NCI-H1930 (cell line): ENCODE measurements at regions not wholly inside any gene's neighbourhood (a gene's known extent, or its start where the extent isn't known, plus 50 kb on each side); places are given as distances from the start of the nearest gene placed in this dataset.
A peak's percentile ranks its signal among the peaks of the same experiment; 100 is the strongest.

Experiments used
- DNase-seq, 2 experiments: peaks; one replicate each; lab custom pipeline; 2025; lab: John Stamatoyannopoulos, UW

GRCh38 chr3:130260918-130261317, 84.6 kb upstream of the COL6A5 start:
- DNase-seq = no peak

- DNase-seq = no peak
These were observed 81.8 kb upstream of the COL6A5 start for GRCh38 chr3:130263708-130264107.

GRCh38 chr3:130266817-130267216, 78.7 kb upstream of the COL6A5 start:
- no peak for DNase-seq

GRCh38 chr3:130276203-130276803, 69.2 kb upstream of the COL6A5 start:
- peak in 1 of 2 experiments; percentile 37 for DNase-seq

GRCh38 chr3:130288670-130289069, 56.8 kb upstream of the COL6A5 start:
- DNase-seq = no peak

- no peak for DNase-seq
These were observed 54.3 kb upstream of the COL6A5 start for GRCh38 chr3:130291148-130291547.

- no peak for DNase-seq
These were observed 52.2 kb upstream of the COL6A5 start for GRCh38 chr3:130293247-130293646.
